GM12892 (cell line): ENCODE measurements at regions not wholly inside any gene's neighbourhood (a gene's known extent, or its start where the extent isn't known, plus 50 kb on each side); places are given as distances from the start of the nearest gene placed in this dataset.

ENCODE experiments used
- DNase-seq: peaks from one replicate; pipeline ENCODE4 v3.0.0; 2011; ENCODE audit not compliant: insufficient read length
- FAIRE-seq: peaks from 2 replicates; lab custom pipeline; 2011; peaks lifted over from hg19 to GRCh38; lab: Jason Lieb, UNC
- POLR2A ChIP-seq: IDR thresholded peaks from 2 replicates; pipeline ENCODE4 v1.6.1; 2011; ENCODE audit warnings: low read depth, low read length, control low read depth
- POLR2AphosphoS5 ChIP-seq: IDR thresholded peaks from 2 replicates; pipeline ENCODE4 v1.6.1; 2011; ENCODE audit warnings: low read depth, low read length, control low read depth
- TAF1 ChIP-seq: IDR thresholded peaks from 2 replicates; pipeline ENCODE4 v1.6.1; 2011; ENCODE audit warnings: low read depth, mild to moderate bottlenecking, control low read depth, low read length, borderline replicate concordance

GRCh38 chr5:2267991-2268390 lies 385.3 kb upstream of the IRX4 start:
- no peak for DNase-seq
- no peak for FAIRE-seq
- no peak for TF ChIP-seq POLR2A
- TF ChIP-seq POLR2AphosphoS5 = no peak
- TF ChIP-seq TAF1 = no peak

- TF ChIP-seq POLR2AphosphoS5 = no peak
- TF ChIP-seq TAF1 = no peak
- TF ChIP-seq POLR2A = no peak
- DNase-seq (no peak), FAIRE-seq (no peak)
Measured at GRCh38 chr5:2266641-2267240, 384.0 kb upstream of the IRX4 start.

GRCh38 chr5:2265341-2265740 lies 382.6 kb upstream of the IRX4 start:
- FAIRE-seq (no peak), DNase-seq (no peak)
- TF ChIP-seq POLR2A (no peak), POLR2AphosphoS5 (no peak), TAF1 (no peak)

- FAIRE-seq (no peak), DNase-seq (no peak)
- TF ChIP-seq POLR2A (no peak), TAF1 (no peak), POLR2AphosphoS5 (no peak)
Measured at GRCh38 chr5:2263763-2264162, 381.0 kb upstream of the IRX4 start.

- no peak for DNase-seq
- no peak for TF ChIP-seq POLR2AphosphoS5
- no peak for TF ChIP-seq POLR2A
- no peak for TF ChIP-seq TAF1
- FAIRE-seq = no peak
Measured at GRCh38 chr5:2262620-2263019, 379.9 kb upstream of the IRX4 start.

GRCh38 chr5:2261004-2261703 lies 378.4 kb upstream of the IRX4 start:
- FAIRE-seq (no peak), DNase-seq (no peak)
- TF ChIP-seq TAF1 (no peak), POLR2A (no peak), POLR2AphosphoS5 (no peak)

GRCh38 chr5:2260211-2261003 lies 377.7 kb upstream of the IRX4 start:
- DNase-seq (no peak), FAIRE-seq (no peak)
- TF ChIP-seq POLR2A (no peak), POLR2AphosphoS5 (no peak), TAF1 (no peak)

- DNase-seq (no peak), FAIRE-seq (no peak)
- TF ChIP-seq POLR2A (no peak), TAF1 (no peak), POLR2AphosphoS5 (no peak)
Measured at GRCh38 chr5:2259494-2260107, 376.9 kb upstream of the IRX4 start.

GRCh38 chr5:2258861-2259260 lies 376.1 kb upstream of the IRX4 start:
- TF ChIP-seq POLR2A = no peak
- TF ChIP-seq TAF1 = no peak
- no peak for TF ChIP-seq POLR2AphosphoS5
- no peak for FAIRE-seq
- DNase-seq = no peak

- DNase-seq (no peak), FAIRE-seq (no peak)
- TF ChIP-seq POLR2A (no peak), POLR2AphosphoS5 (no peak), TAF1 (no peak)
Measured at GRCh38 chr5:2257326-2258244, 374.9 kb upstream of the IRX4 start.
